K562 (cell line): ENCODE measurements at regions not wholly inside any gene's neighbourhood (a gene's known extent, or its start where the extent isn't known, plus 50 kb on each side); places are given as distances from the start of the nearest gene placed in this dataset.

Experiments used
- ATAC-seq: fragments of 200-7000 bp; cut with Tn5 transposase; 3 replicates; pipeline ENCODE4 v1.9.1; 2020; ENCODE audit warnings: moderate library complexity
- BruUV-seq: library from RNA; stranded (reverse); fragments of 400-500 nt; replicated peaks from 2 replicates; lab custom pipeline; 2021; lab: Mats Ljungman, UMichigan
- CTCF ChIA-PET: fragments of 300-600 bp; formaldehyde crosslinking; extraction: SDS; loops from one replicate; lab custom pipeline; 2021; ENCODE audit warnings: low intra/inter-chr PET ratio; lab: Yijun Ruan, JAX
- POLR2A ChIA-PET: fragments of 300-600, 350-650 bp; sonication (Branson Sonifier 250); formaldehyde crosslinking; extraction: SDS; loops from one replicate; lab custom pipeline; 2021; ENCODE audit warnings: antibody characterized with exemption, inconsistent platforms; lab: Yijun Ruan, JAX
- DNase-seq, 4 experiments: peaks; one replicate each; pipeline versions ENCODE4 v3.0.0 to v3.0.0-alpha.2; 2011 to 2018; ENCODE audit warnings: low spot score in 3 of 4, mixed read lengths in 3 of 4; ENCODE audit errors: extremely low read depth in 1 of 4
- FAIRE-seq: peaks from 2 replicates; lab custom pipeline; 2011; peaks lifted over from hg19 to GRCh38; lab: Jason Lieb, UNC
- H2AFZ ChIP-seq: 2 replicates; pipeline ENCODE4 v1.6.0; 2011; ENCODE audit warnings: low read depth, low read length, control low read depth, inconsistent platforms
- H3K27ac ChIP-seq: fragments of 200-600 bp; 3 replicates; pipeline ENCODE4 v1.8.0; 2011; ENCODE audit warnings: low read depth, mild to moderate bottlenecking, control low read depth, inconsistent platforms, low read length, moderate library complexity, mixed read lengths; ENCODE audit errors: extremely low read depth
- H3K27me3 ChIP-seq, 2 experiments: fragments of 300-600 bp in 1 of 2; 2 replicates in 1 of 2; 3 replicates in 1 of 2; pipeline versions ENCODE4 v1.6.0 to v1.8.0; 2011; ENCODE audit warnings: inconsistent platforms in 2 of 2, low read length in 2 of 2, mild to moderate bottlenecking in 1 of 2, mixed read lengths in 1 of 2, moderate library complexity in 1 of 2; ENCODE audit not compliant: control insufficient read depth in 2 of 2, insufficient read depth in 2 of 2
- H3K36me3 ChIP-seq: fragments of 300-600 bp; 3 replicates; pipeline ENCODE4 v1.8.0; 2011; ENCODE audit warnings: mild to moderate bottlenecking, low read length, inconsistent platforms; ENCODE audit not compliant: control insufficient read depth, insufficient read depth
- H3K4me1 ChIP-seq, 2 experiments: fragments of 200-600 bp in 1 of 2; replicated peaks in 1 of 2; 2 replicates in 1 of 2; 3 replicates in 1 of 2; pipeline versions ENCODE4 v1.5.1 to v1.8.0; 2011; ENCODE audit warnings: inconsistent platforms in 2 of 2, low read length in 2 of 2, mild to moderate bottlenecking in 1 of 2, mixed read lengths in 1 of 2, moderate library complexity in 1 of 2; ENCODE audit not compliant: control insufficient read depth in 2 of 2, insufficient read depth in 2 of 2
- H3K4me2 ChIP-seq: 2 replicates; pipeline ENCODE4 v1.6.1; 2011; ENCODE audit warnings: low read length, control low read depth, inconsistent platforms, mixed read lengths; ENCODE audit not compliant: insufficient read depth
- H3K4me3 ChIP-seq: fragments of 200-600 bp; sonication (generic), shearing (Covaris generic); 2 replicates; pipeline ENCODE4 v1.5.1; 2016; ENCODE audit warnings: control low read depth, inconsistent platforms
- H3K79me2 ChIP-seq: fragments of 200-600 bp; 3 replicates; pipeline ENCODE4 v1.8.0; 2011; ENCODE audit warnings: low read length, inconsistent platforms; ENCODE audit not compliant: control insufficient read depth, insufficient read depth
- H3K9ac ChIP-seq, 2 experiments: 2 replicates each; pipeline versions ENCODE4 v1.6.0 to v1.6.1; 2011; ENCODE audit warnings: low read depth in 2 of 2, low read length in 2 of 2, control low read depth in 1 of 2, inconsistent platforms in 1 of 2, mild to moderate bottlenecking in 1 of 2, mixed read lengths in 1 of 2; ENCODE audit not compliant: insufficient read depth in 1 of 2
- H3K9me1 ChIP-seq: one replicate; pipeline ENCODE4 v1.6.0; 2011; ENCODE audit warnings: inconsistent platforms, mild to moderate bottlenecking, low read length, moderate library complexity; ENCODE audit not compliant: control insufficient read depth, insufficient read depth
- H3K9me3 ChIP-seq: replicated peaks from 2 replicates; pipeline ENCODE4 v1.5.1; 2011; ENCODE audit warnings: low read depth, low read length, inconsistent platforms; ENCODE audit not compliant: control insufficient read depth, insufficient read depth
- H4K20me1 ChIP-seq: replicated peaks from 2 replicates; pipeline ENCODE4 v1.6.1; 2011; ENCODE audit warnings: low read length, inconsistent platforms, mixed read lengths; ENCODE audit not compliant: control insufficient read depth, insufficient read depth
- ELK3 ChIP-seq: fragments of 450-650 bp; formaldehyde crosslinking; IDR thresholded peaks from 2 replicates; pipeline ENCODE4 v1.4.0; 2020; ENCODE audit warnings: mild to moderate bottlenecking
- KLF1 ChIP-seq: fragments of 450-650 bp; IDR thresholded peaks from 2 replicates; pipeline ENCODE4 v1.6.1; 2016; ENCODE audit warnings: missing genetic modification characterization, missing compliant biosample characterization
- SAFB ChIP-seq: fragments of 200-400 bp; formaldehyde crosslinking; IDR thresholded peaks from 2 replicates; pipeline ENCODE4 v1.6.1; 2017; ENCODE audit warnings: low read depth, low read length, borderline replicate concordance
- STAG1 ChIP-seq: sonication (generic); formaldehyde crosslinking; IDR thresholded peaks from 2 replicates; pipeline ENCODE4 v1.5.0; 2020; ENCODE audit warnings: missing genetic modification reagents, borderline replicate concordance
- TSHZ1 ChIP-seq: fragments of 250-450 bp; sonication (Bioruptor Pico); IDR thresholded peaks from 2 replicates; pipeline ENCODE4 v1.4.0; 2020; ENCODE audit warnings: mild to moderate bottlenecking, moderate library complexity
- ZBTB7A ChIP-seq: IDR thresholded peaks from 2 replicates; pipeline ENCODE4 v1.6.1; 2011; ENCODE audit warnings: low read depth, mild to moderate bottlenecking, low read length, moderate library complexity, borderline replicate concordance; ENCODE audit not compliant: control insufficient read depth
- ZHX1 ChIP-seq: fragments of 150-350 bp; conservative IDR thresholded peaks from 2 replicates; pipeline ENCODE4 v1.6.1; 2014; ENCODE audit warnings: low read length
- ZNF696 ChIP-seq: fragments of 250-450 bp; sonication (Bioruptor Pico); conservative IDR thresholded peaks from 2 replicates; pipeline ENCODE4 v1.4.0; 2020; ENCODE audit warnings: mild to moderate bottlenecking, moderate library complexity
- WGBS: fragments of 100-300 bp; shearing (Covaris generic); methylation state at CpG from one replicate; pipeline ENCODE4 v1.1.6; 2016; ENCODE audit warnings: low coverage, mixed read lengths; ENCODE audit not compliant: insufficient coverage; ENCODE audit errors: missing lambda C conversion rate; 5-methylcytosine and 5-hydroxymethylcytosine counted together
- in situ Hi-C: fragments of 300-500 bp; cut with MboI; formaldehyde crosslinking; loops from 4 replicates; pipeline ENCODE4 v1.15.0; 2018; ENCODE audit warnings: inconsistent platforms, mixed read lengths
- intact Hi-C: fragments of 100-400 bp; cut with micrococcal nuclease; formaldehyde crosslinking; loops from 2 replicates; pipeline ENCODE4 v1.14.2; 2022

GRCh38 chr14:43898687-43899086 lies 608.4 kb downstream of the FSCB start:
- DNase-seq (no peak), FAIRE-seq (no peak), ATAC-seq (no peak)
- H3K4me2 ChIP-seq = no peak overlapping the region
- H2AFZ ChIP-seq = no peak overlapping the region
- BruUV-seq = no TSS peak
- no peak overlapping the region for H3K4me3 ChIP-seq
- H3K27me3 ChIP-seq = no peaks in the 10 kb centered on the region
- TF ChIP-seq ZHX1 = no peak
- TF ChIP-seq ZBTB7A = no peak
- no peak for TF ChIP-seq KLF1 (tag)
- ChIA-PET POLR2A (no interaction called here), CTCF (no interaction called here)
- no peaks in the 10 kb centered on the region for H4K20me1 ChIP-seq
- no peaks in the 10 kb centered on the region for H3K36me3 ChIP-seq
- H3K9ac ChIP-seq = no peak overlapping the region
- intact Hi-C loops = no loop called here
- H3K4me1 ChIP-seq = no peaks in the 10 kb centered on the region
- WGBS = 0% methylated on average over 2 of the region's 2 CpGs
- no peak overlapping the region for H3K27ac ChIP-seq
- H3K9me3 ChIP-seq = no peaks in the 10 kb centered on the region
- no peaks in the 10 kb centered on the region for H3K79me2 ChIP-seq
- in situ Hi-C loops = no loop called here
- no peaks in the 10 kb centered on the region for H3K9me1 ChIP-seq

GRCh38 chr14:43896044-43896443 lies 611.0 kb downstream of the FSCB start:
- FAIRE-seq (no peak), ATAC-seq (no peak), DNase-seq (no peak)
- H3K9me3 ChIP-seq = no peaks in the 10 kb centered on the region
- H4K20me1 ChIP-seq = no peaks in the 10 kb centered on the region
- in situ Hi-C loops = no loop called here
- intact Hi-C loops = no loop called here
- H3K27me3 ChIP-seq = no peaks in the 10 kb centered on the region
- ChIA-PET POLR2A (no interaction called here), CTCF (no interaction called here)
- H3K79me2 ChIP-seq = no peaks in the 10 kb centered on the region
- H3K4me3 ChIP-seq = no peak overlapping the region
- H2AFZ ChIP-seq = no peak overlapping the region
- no peak overlapping the region for H3K4me2 ChIP-seq
- no peaks in the 10 kb centered on the region for H3K4me1 ChIP-seq
- no peaks in the 10 kb centered on the region for H3K9me1 ChIP-seq
- H3K9ac ChIP-seq = no peak overlapping the region
- 8% methylated on average over 2 of the region's 2 CpGs for WGBS
- H3K27ac ChIP-seq = no peak overlapping the region
- no TSS peak for BruUV-seq
- no peaks in the 10 kb centered on the region for H3K36me3 ChIP-seq
- no peak for TF ChIP-seq STAG1 (CRISPR knock-in tag)
- TF ChIP-seq ZNF696 (CRISPR knock-in tag) = no peak
- TF ChIP-seq TSHZ1 (CRISPR knock-in tag) = no peak
- no peak for TF ChIP-seq ELK3 (CRISPR knock-in tag)
- TF ChIP-seq SAFB = no peak
